ENCODE measurements at regions not wholly inside any gene's neighbourhood (a gene's known extent, or its start where the extent isn't known, plus 50 kb on each side); places are given as distances from the start of the nearest gene placed in this dataset.
"Not testable (repeated sequence)": the region's sequence is repeated elsewhere in the genome, so short reads cannot be mapped to it uniquely, and the experiment has no call there.

GRCh38 chr2:150667039-150667438 lies 179.6 kb upstream of the RND3 start:
- BruUV-seq (replicated peaks); RAD21 ChIA-PET (ENCODE audit: low non-redundant PET in 1 of 2, low total read pairs in 2 of 2, uncharacterized antibody in 2 of 2, unreplicated experiment in 2 of 2); H3K4me3 ChIP-seq (replicated peaks in 1 of 2; ENCODE audit: low read depth in 1 of 2, low read length in 2 of 2); H2AFZ ChIP-seq (ENCODE audit: low read depth, low read length, poor library complexity, severe bottlenecking); H4K20me1 ChIP-seq (ENCODE audit: insufficient read depth); POLR2A ChIA-PET; H3K9me2 ChIP-seq (ENCODE audit: insufficient read depth); CTCF ChIA-PET; H3K27me3 ChIP-seq (ENCODE audit: insufficient read depth, low read length); intact Hi-C loops (cut with micrococcal nuclease); H3K79me2 ChIP-seq (ENCODE audit: insufficient read depth, low read length); H3K27ac ChIP-seq (ENCODE audit: low read depth, low read length); H3K9ac ChIP-seq (ENCODE audit: low read length); H3K4me2 ChIP-seq (ENCODE audit: low read length); H3K36me3 ChIP-seq (ENCODE audit: control insufficient read depth in 1 of 2, insufficient read depth in 2 of 2, low read length in 2 of 2); H3K9me3 ChIP-seq (ENCODE audit: control insufficient read depth in 1 of 2, insufficient read depth in 1 of 2, low read depth in 1 of 2, low read length in 2 of 2); H3K4me1 ChIP-seq (ENCODE audit: control insufficient read depth in 1 of 2, insufficient read depth in 2 of 2, low read length in 2 of 2); DNase-seq (ENCODE audit: low read depth, low spot score); ATAC-seq: not testable (repeated sequence)

- ChIA-PET RAD21 (ENCODE audit: low non-redundant PET in 1 of 2, low total read pairs in 2 of 2, uncharacterized antibody in 2 of 2, unreplicated experiment in 2 of 2) (no interaction called here), POLR2A (no interaction called here), CTCF (no interaction called here)
- H3K9me2 ChIP-seq (ENCODE audit: insufficient read depth), result no peaks in the 10 kb centered on the region
- no peak for ATAC-seq
- H3K27me3 ChIP-seq (ENCODE audit: insufficient read depth, low read length), result no peaks in the 10 kb centered on the region
- peak overlapping the region; percentile 3 for H2AFZ ChIP-seq (ENCODE audit: low read depth, low read length, poor library complexity, severe bottlenecking)
- no peaks in the 10 kb centered on the region for H3K36me3 ChIP-seq (ENCODE audit: control insufficient read depth in 1 of 2, insufficient read depth in 2 of 2, low read length in 2 of 2)
- H3K4me1 ChIP-seq (ENCODE audit: control insufficient read depth in 1 of 2, insufficient read depth in 2 of 2, low read length in 2 of 2), result peaks cover 0 to 9% of the 10 kb centered on the region in 2 experiments; a peak in 2 of 4 replicates
- no peak overlapping the region for H3K9ac ChIP-seq (ENCODE audit: low read length)
- DNase-seq (ENCODE audit: low read depth, low spot score), result peak; percentile 0
- peak overlapping the region; percentile 41 for H3K4me2 ChIP-seq (ENCODE audit: low read length)
- BruUV-seq (replicated peaks), result no TSS peak
- H3K79me2 ChIP-seq (ENCODE audit: insufficient read depth, low read length), result no peaks in the 10 kb centered on the region
- no peak overlapping the region for H3K27ac ChIP-seq (ENCODE audit: low read depth, low read length)
- intact Hi-C loops (cut with micrococcal nuclease), result no loop called here
- H4K20me1 ChIP-seq (ENCODE audit: insufficient read depth), result no peaks in the 10 kb centered on the region
- H3K9me3 ChIP-seq (ENCODE audit: control insufficient read depth in 1 of 2, insufficient read depth in 1 of 2, low read depth in 1 of 2, low read length in 2 of 2), result no peaks in the 10 kb centered on the region; a peak in 1 of 4 replicates
- H3K4me3 ChIP-seq (replicated peaks in 1 of 2; ENCODE audit: low read depth in 1 of 2, low read length in 2 of 2), result no peak overlapping the region
- no peak for TF ChIP-seq CEBPB (IDR thresholded peaks at IDR 0.05; ENCODE audit: low read depth)
- TF ChIP-seq SRF (IDR thresholded peaks at IDR 0.05; ENCODE audit: low read depth), result no peak
- no peak for TF ChIP-seq CBX3 (IDR thresholded peaks at IDR 0.05; ENCODE audit: low read depth)
- no peak for TF ChIP-seq ZBTB33 (IDR thresholded peaks at IDR 0.05; ENCODE audit: extremely low read depth, insufficient replicate concordance, low read length)
- peak; percentile 55 for TF ChIP-seq FOSL1 (IDR thresholded peaks at IDR 0.05; ENCODE audit: low read depth)
- TF ChIP-seq SP1 (IDR thresholded peaks at IDR 0.05; ENCODE audit: low read depth), result 0 out of 2 replicates have a peak, but pooled peaks have one; percentile 21
- TF ChIP-seq POLR2A (IDR thresholded peaks at IDR 0.05; ENCODE audit: borderline replicate concordance, extremely low read depth, insufficient read depth, insufficient read length), result no peak
- peak; percentile 24 for TF ChIP-seq TCF7L2 (IDR thresholded peaks at IDR 0.05; ENCODE audit: borderline replicate concordance, extremely low read depth, insufficient read depth, insufficient read length)
- no peak for TF ChIP-seq CTCF (IDR thresholded peaks at IDR 0.05 in 2 of 3, conservative IDR thresholded peaks at IDR 0.05 in 1 of 3; ENCODE audit: borderline replicate concordance in 1 of 3, insufficient read depth in 1 of 3, low read depth in 2 of 3, low read length in 2 of 3)
- TF ChIP-seq EZH2phosphoT487 (IDR thresholded peaks at IDR 0.05; ENCODE audit: borderline replicate concordance), result no peak
- TF ChIP-seq MAX (IDR thresholded peaks at IDR 0.05), result no peak
- TF ChIP-seq ZNF274 (IDR thresholded peaks at IDR 0.05; ENCODE audit: low read depth, low read length), result no peak
- TF ChIP-seq REST (IDR thresholded peaks at IDR 0.05; ENCODE audit: low read depth), result no peak
- no peak for TF ChIP-seq ZFX (IDR thresholded peaks at IDR 0.05)
These were observed 175.7 kb upstream of the RND3 start for GRCh38 chr2:150663143-150663542.
